HUES48 (cell line): ENCODE measurements at regions not wholly inside any gene's neighbourhood (a gene's known extent, or its start where the extent isn't known, plus 50 kb on each side); places are given as distances from the start of the nearest gene placed in this dataset.

Experiments used
- H3K27ac ChIP-seq: one replicate; pipeline ENCODE4 v1.7.0; 2013; ENCODE audit warnings: low read depth, low read length, inconsistent platforms
- H3K27me3 ChIP-seq: 2 replicates; pipeline ENCODE4 v1.6.1; 2013; ENCODE audit warnings: mild to moderate bottlenecking, low read length; ENCODE audit not compliant: control insufficient read depth, insufficient read depth
- H3K36me3 ChIP-seq: 2 replicates; pipeline ENCODE4 v1.6.1; 2013; ENCODE audit warnings: low read length; ENCODE audit not compliant: control insufficient read depth, insufficient read depth
- H3K4me1 ChIP-seq: 2 replicates; pipeline ENCODE4 v1.6.1; 2013; ENCODE audit warnings: mild to moderate bottlenecking, low read length; ENCODE audit not compliant: control insufficient read depth, insufficient read depth
- H3K4me3 ChIP-seq: 2 replicates; pipeline ENCODE4 v1.5.1; 2013; ENCODE audit warnings: mild to moderate bottlenecking, low read depth, low read length
- H3K9ac ChIP-seq: 2 replicates; pipeline ENCODE4 v1.6.1; 2013; ENCODE audit warnings: mild to moderate bottlenecking, low read depth, low read length, moderate library complexity
- H3K9me3 ChIP-seq: 2 replicates; pipeline ENCODE4 v1.6.1; 2013; ENCODE audit warnings: low read length; ENCODE audit not compliant: control insufficient read depth, insufficient read depth

GRCh38 chr2:16251511-16252225 is 311.3 kb downstream of the MYCN start:
- no peak overlapping the region for H3K4me3 ChIP-seq
- H3K36me3 ChIP-seq, result no peaks in the 10 kb centered on the region
- no peak overlapping the region for H3K9ac ChIP-seq
- H3K4me1 ChIP-seq, result peaks cover 9% of the 10 kb centered on the region
- no peaks in the 10 kb centered on the region for H3K27me3 ChIP-seq
- H3K27ac ChIP-seq, result no peak overlapping the region
- no peaks in the 10 kb centered on the region for H3K9me3 ChIP-seq

- H3K27me3 ChIP-seq, result no peaks in the 10 kb centered on the region
- no peak overlapping the region for H3K9ac ChIP-seq
- no peaks in the 10 kb centered on the region for H3K9me3 ChIP-seq
- H3K4me3 ChIP-seq, result no peak overlapping the region
- H3K27ac ChIP-seq, result no peak overlapping the region
- no peaks in the 10 kb centered on the region for H3K36me3 ChIP-seq
- peaks cover 9% of the 10 kb centered on the region for H3K4me1 ChIP-seq
Observed at GRCh38 chr2:16250886-16251285, 310.5 kb downstream of the MYCN start.

- Histone ChIP-seq H3K36me3 (no peaks in the 10 kb centered on the region), H3K27me3 (no peaks in the 10 kb centered on the region; the same call in 1 of the 2 replicates), H3K4me1 (peaks cover 9% of the 10 kb centered on the region), H3K4me3 (no peak overlapping the region), H3K9ac (no peak overlapping the region), H3K9me3 (no peaks in the 10 kb centered on the region), H3K27ac (no peak overlapping the region)
Observed at GRCh38 chr2:16250466-16250865, 310.1 kb downstream of the MYCN start.

GRCh38 chr2:16250056-16250425 is 309.7 kb downstream of the MYCN start:
- no peaks in the 10 kb centered on the region; the same call in 1 of the 2 replicates for H3K27me3 ChIP-seq
- H3K36me3 ChIP-seq, result no peaks in the 10 kb centered on the region
- H3K9me3 ChIP-seq, result no peaks in the 10 kb centered on the region
- H3K4me1 ChIP-seq, result peaks cover 9% of the 10 kb centered on the region
- no peak overlapping the region for H3K9ac ChIP-seq
- no peak overlapping the region for H3K27ac ChIP-seq
- H3K4me3 ChIP-seq, result no peak overlapping the region

GRCh38 chr2:16249246-16250055 is 309.1 kb downstream of the MYCN start:
- Histone ChIP-seq H3K4me3 (no peak overlapping the region), H3K27me3 (no peaks in the 10 kb centered on the region; the same call in 1 of the 2 replicates), H3K36me3 (no peaks in the 10 kb centered on the region), H3K9me3 (no peaks in the 10 kb centered on the region), H3K27ac (peak overlapping the region; percentile 10), H3K4me1 (peaks cover 9% of the 10 kb centered on the region), H3K9ac (no peak overlapping the region)

GRCh38 chr2:16248571-16249105 is 308.3 kb downstream of the MYCN start:
- Histone ChIP-seq H3K4me1 (peaks cover 9% of the 10 kb centered on the region), H3K9ac (no peak overlapping the region), H3K27ac (no peak overlapping the region), H3K9me3 (no peaks in the 10 kb centered on the region), H3K36me3 (no peaks in the 10 kb centered on the region), H3K4me3 (no peak overlapping the region), H3K27me3 (no peaks in the 10 kb centered on the region; the same call in 1 of the 2 replicates)

GRCh38 chr2:16247326-16248122 is 307.2 kb downstream of the MYCN start:
- H3K27ac ChIP-seq, result no peak overlapping the region
- no peaks in the 10 kb centered on the region; the same call in 1 of the 2 replicates for H3K27me3 ChIP-seq
- no peak overlapping the region for H3K9ac ChIP-seq
- H3K4me3 ChIP-seq, result no peak overlapping the region
- H3K36me3 ChIP-seq, result no peaks in the 10 kb centered on the region
- H3K4me1 ChIP-seq, result peaks cover 9% of the 10 kb centered on the region
- no peaks in the 10 kb centered on the region for H3K9me3 ChIP-seq

- Histone ChIP-seq H3K4me1 (peaks cover 9% of the 10 kb centered on the region), H3K27ac (no peak overlapping the region), H3K9ac (no peak overlapping the region), H3K4me3 (no peak overlapping the region), H3K9me3 (no peaks in the 10 kb centered on the region), H3K27me3 (no peaks in the 10 kb centered on the region; the same call in 1 of the 2 replicates), H3K36me3 (no peaks in the 10 kb centered on the region)
Observed at GRCh38 chr2:16246911-16247310, 306.6 kb downstream of the MYCN start.

GRCh38 chr2:16246281-16246850 is 306.0 kb downstream of the MYCN start:
- Histone ChIP-seq H3K27me3 (no peaks in the 10 kb centered on the region; the same call in 1 of the 2 replicates), H3K9ac (no peak overlapping the region), H3K27ac (no peak overlapping the region), H3K4me3 (no peak overlapping the region), H3K9me3 (no peaks in the 10 kb centered on the region), H3K36me3 (no peaks in the 10 kb centered on the region), H3K4me1 (peaks cover 9% of the 10 kb centered on the region)

GRCh38 chr2:16245481-16246054 is 305.2 kb downstream of the MYCN start:
- Histone ChIP-seq H3K4me3 (no peak overlapping the region), H3K4me1 (peaks cover 9% of the 10 kb centered on the region), H3K9ac (no peak overlapping the region), H3K9me3 (no peaks in the 10 kb centered on the region), H3K27ac (no peak overlapping the region), H3K27me3 (no peaks in the 10 kb centered on the region; the same call in 1 of the 2 replicates), H3K36me3 (no peaks in the 10 kb centered on the region)
